Myocyte (in vitro differentiated cells): ENCODE measurements at regions not wholly inside any gene's neighbourhood (a gene's known extent, or its start where the extent isn't known, plus 50 kb on each side); places are given as distances from the start of the nearest gene placed in this dataset.
A peak's percentile ranks its signal among the peaks of the same experiment; 100 is the strongest.
"Not testable (repeated sequence)": the region's sequence is repeated elsewhere in the genome, so short reads cannot be mapped to it uniquely, and the experiment has no call there.

Source experiments
- DNase-seq: peaks from one replicate; pipeline ENCODE4 v3.0.0-alpha.2; 2012; ENCODE audit warnings: low read depth

DNA sequence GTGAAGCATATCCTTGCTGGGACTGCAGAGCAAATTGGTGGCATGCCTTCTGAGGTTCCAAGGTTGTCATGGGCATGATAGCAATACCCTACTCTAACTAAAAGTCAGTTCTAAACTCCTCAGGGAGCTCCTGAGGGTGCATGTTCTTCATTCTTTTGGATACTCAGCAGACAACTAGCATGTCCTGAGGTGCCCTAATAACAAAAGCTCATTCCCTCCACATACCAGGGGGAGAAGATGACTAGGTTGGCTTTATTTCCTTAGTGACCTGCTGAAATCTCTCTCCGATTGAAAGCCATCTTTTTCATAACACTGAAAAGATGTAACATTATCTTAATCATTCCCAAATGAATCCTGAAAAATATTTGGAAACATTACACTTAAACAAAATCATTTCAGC lies 188.7 kb upstream of the IGF1 start:
- no peak for DNase-seq

DNA sequence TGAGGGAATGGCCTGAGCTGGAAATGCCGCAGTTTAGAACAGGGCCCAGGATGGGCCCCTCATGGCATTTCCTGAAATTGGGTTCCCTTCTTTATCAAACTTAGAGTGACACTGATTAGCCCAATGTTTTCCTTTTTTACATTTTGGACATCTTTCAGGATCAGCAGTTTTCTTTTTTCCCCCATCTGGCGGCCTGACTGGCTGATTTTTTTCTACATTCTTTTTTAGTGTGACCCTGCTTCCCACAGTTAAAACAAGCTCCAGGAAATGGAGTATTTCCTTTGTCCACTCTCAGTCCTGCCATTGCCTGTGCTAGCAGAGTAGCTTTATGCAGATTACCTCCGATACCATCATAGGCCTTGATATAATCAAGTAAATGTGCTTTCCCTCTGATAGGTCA lies 185.8 kb upstream of the IGF1 start:
- DNase-seq: not testable (repeated sequence)

DNA sequence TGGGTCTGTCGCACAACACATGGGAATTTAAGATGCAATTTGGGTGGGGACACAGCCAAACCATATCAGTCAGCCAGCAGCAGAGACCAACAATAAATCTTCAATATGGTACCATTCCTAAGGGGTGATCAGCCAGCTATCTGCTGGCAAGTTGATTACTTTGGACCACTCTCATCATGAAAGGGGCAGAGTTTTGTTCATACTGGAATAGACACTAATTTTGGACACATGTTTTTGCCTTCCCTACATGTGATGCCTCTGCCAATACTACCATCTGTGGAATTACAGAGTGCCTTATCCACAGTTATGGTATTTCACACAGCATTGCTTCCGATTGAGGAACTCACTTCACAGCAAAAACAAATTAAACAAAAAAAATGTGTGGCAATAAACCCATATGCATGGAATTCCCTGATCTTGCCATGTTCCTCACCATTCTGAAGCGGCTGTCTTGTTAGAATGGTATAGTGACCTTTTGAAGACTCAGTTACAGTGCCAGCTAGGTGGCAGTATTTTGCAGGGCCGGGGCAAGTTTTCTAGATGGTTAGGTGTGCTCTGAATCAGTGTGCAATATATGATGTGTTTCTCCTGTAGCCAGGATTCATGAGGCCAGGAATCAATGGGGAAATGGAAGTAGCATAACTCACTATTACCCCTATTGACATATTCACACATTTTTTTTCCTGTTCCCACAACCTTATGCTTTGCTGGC lies 179.0 kb upstream of the IGF1 start:
- DNase-seq: no peak

DNA sequence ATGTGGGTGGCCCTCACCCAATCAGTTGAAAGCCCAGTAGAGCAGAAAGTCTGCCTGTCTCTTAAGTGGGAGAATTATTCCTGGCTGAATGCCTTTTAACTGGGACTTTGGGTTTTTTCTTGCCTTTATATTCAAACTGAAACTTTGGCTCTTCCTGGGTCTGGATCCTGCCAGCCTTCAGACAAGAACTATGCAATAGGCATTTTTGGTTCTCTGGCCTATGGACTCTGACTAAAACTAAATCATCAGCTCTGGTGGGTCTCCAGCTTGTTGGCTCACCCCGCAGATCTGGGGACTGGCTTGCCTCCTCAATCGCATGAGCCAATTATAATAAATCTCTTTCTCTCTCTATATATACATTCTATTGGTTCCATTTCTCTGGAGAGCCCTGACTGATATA lies 173.0 kb upstream of the IGF1 start:
- no peak for DNase-seq

DNA sequence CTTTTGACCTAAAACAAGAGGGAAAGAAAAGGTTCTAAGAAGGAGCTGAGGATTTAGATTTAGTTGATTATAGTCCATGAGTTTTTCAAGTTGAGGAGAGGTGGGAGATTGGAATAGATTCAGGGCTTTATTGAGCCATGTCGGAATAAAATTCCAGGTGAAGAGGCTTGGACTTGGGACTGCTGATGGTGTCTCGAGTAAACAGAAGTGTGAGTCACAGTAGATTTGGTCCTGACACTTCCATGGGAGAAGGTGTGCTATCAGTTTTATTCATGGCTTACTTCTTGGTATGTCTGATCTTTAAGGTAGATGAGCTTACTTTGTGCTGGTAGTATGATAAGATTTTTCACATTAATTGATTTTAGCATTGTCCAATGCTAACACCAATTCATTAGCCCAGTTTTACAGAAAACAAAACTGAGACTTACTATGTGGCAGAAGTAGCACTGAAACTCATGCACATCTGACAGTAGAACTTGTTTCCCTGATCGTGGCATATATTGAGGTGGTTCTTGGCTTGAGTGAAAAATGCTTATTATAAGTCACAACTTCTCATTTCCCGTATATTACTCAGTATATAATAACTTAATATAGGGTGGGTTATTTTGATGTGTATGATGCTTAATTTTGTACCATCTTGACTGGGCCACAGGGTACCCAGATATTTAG lies 172.4 kb upstream of the IGF1 start:
- no peak for DNase-seq

DNA sequence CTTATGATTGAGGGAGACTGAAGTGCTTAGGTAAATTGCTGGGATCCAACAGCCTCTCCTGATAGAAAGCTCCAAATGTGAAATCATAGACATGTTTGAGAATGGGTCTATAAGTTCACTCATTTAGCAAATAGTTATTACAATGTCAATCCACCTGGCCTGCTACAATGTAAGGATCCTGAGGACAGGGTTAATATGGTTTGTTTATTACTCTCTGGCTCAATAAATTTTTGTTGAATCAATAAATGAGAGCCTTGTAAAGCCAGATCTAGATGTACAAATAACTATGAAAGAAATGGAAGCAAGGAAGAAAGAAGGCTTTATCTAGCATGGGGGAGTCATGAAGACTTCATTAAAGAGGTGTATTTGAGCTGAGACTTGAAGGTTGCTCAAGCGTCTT lies 165.6 kb upstream of the IGF1 start:
- DNase-seq: no peak

DNA sequence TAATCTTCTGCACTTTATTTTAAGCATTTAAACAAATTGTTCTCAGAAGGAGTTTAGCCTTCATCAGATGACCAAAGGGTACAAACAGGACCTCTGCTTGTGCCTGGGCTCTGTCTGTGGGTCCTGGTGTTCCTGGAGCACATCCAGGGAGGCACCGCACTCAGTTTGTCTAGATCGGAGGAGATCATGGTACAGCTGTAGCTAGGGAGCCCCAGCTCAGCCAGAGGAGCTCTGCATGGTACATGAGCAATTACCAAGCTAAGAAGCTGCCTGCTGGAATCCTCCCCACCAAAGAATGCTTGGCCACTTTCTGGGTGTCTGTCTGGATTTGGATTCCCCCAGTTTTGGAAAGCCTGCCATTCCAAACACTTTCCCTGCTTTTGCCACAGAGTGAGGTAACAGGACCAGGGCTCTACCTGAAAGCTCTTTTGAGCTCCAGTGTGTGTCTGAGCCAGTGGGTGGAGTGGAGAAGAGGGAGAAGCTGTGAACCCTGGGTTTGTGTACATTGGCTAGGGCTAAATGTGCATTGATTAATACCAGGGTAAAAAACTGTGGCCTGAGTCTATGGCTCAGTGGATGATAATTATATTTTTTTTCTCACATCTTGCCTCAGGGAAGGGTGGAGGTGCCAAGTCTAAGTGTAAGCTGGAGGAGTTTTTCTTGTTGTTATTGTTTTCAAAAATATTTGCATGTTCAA lies 163.7 kb upstream of the IGF1 start:
- DNase-seq: no peak

DNA sequence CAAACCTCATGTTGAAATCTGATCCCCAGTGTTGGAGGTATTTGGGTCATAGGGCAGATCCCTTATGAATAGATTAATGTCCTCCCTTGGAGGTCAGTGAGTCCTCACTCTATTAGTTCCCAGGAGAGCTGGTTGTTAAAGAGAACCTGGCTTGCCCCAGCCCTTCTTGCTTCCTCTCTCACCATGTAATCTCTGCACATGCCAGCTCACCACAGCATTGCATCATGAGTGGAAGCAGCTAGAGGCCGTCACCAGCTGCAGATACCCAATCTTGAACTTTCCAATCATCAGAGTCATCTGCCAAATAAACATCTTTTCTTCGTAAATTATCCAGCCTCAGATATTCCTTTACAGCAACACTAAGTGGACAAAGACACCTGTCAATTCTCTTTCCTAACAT lies 161.8 kb upstream of the IGF1 start:
- peak; percentile 31 for DNase-seq

DNA sequence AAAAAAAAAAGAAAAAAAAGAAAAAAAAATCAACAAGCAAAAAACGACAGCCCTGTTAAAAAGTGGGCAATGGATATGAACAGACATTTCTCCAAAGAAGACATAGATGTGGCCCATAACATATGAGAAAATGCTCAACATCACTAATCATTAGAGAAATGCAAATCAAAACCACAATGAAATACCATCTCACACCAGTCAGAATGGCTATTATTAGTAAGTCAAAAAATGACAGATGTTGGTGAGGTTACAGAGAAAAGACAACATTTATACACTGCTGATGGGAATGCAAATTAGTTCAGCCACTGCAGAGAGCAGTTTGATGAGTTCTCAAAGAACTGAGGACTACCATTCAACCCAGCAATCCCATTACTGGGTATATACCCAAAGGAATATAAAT lies 160.3 kb upstream of the IGF1 start:
- peak; percentile 11 for DNase-seq

DNA sequence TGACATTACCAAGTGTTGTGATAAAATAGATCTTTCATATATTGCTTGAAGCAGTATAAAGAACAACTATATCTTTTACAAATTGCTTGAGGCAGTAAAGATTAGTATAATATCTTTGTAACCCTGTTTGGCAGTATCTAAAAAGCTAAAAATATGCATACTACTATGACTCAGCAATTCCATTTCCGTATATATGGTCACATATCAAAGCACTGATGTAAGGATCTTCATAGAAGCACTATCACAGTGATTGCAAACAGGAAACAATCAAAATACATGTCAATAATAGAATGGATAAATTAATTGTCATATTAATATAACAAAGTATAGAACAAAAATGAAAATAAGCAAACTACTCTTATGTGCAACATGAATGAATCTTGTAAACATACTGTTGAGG lies 158.4 kb upstream of the IGF1 start:
- no peak for DNase-seq

DNA sequence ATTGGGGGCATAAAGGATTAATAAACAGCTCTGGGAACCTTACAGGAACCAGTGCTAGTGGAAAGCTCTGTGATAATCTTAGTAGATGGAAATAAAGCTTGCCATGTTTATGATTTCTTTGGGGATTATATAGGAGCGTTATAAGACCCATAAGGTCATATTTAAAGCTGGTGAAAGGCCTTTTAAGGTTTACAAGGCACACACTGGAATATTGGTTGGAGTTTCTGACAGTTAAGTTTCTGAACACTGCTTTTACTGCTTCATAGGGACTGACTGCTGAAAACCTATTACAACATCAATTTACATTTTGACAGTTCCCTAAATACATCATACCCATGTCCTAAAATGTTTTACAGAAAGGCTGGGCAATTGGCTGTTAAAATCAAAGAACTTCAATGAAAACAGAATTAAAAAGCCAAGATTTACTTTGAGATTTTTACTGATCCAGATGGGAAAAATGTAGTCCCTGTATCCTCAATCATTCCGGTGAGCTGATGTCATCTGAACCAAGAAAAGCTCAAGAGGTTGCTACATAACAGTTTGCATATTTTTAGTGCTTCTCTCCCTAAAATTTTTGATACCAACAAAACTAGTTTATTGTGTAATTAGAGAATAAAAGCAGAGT lies 153.7 kb upstream of the IGF1 start:
- peak; percentile 58 for DNase-seq

DNA sequence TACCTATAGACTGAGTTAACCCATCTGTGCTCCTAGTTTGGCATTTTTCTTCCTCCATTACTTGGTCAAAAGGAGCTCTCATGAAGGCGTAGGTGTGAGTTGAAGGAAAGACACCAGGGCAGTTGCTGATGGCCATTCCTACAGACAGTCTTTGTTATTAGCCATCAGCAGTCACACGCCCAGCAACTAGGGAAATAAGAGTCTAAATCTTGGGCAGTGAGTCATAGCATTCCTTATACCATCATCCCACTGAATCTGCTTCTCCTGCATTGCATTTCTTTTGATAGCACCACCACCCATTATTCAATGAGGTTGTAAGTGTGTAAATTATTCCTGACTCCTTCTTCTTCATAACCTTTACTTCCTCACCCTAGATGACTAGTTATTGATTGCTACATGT lies 150.9 kb upstream of the IGF1 start:
- peak; percentile 81 for DNase-seq

DNA sequence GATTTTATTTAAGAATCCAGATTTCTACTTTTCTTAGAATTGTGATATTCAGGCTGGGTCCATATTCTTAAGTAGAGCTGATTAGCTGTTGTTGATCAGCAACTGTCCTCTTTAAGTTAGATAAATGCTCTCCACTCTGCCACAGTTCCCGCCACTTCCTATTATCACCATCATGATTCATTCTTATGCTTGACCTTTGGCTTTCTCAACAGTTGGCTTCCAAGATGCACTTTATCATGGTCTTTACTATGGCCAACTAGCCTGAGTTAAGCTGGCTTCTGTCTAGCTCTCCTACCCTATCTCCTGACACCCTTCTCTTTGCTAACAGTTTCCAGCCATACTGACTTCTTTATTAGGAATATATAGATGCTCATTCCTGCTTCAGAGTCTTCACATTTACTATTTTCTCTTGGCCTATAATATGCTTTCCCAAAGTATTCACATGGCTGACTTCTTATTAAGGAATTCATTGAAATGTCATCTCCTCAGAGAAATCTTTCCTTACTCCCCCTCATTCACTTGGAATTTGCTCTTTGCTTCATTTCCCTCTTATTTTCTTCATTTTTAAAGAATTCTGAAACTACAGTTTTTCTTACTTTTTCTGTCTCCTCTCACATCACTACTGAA lies 149.0 kb upstream of the IGF1 start:
- DNase-seq: no peak

DNA sequence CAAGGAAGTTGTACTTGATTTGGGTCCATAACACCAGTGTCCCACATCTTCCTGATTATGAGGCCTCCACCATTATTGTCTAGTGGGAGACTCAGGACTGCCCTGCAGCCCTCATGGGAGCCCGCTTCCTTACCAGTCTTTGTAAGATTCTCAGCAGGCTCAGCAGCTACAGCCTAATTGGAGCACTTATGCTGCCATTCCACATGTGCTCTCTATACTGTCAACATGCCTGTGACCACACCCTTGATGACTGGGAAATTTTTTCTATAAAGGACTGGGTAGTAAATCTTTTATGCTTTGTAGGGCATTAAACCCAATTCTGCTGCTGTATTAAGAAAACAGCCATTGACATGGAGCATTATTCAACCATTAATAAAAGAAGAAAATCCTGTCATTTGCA lies 145.5 kb upstream of the IGF1 start:
- DNase-seq: no peak

DNA sequence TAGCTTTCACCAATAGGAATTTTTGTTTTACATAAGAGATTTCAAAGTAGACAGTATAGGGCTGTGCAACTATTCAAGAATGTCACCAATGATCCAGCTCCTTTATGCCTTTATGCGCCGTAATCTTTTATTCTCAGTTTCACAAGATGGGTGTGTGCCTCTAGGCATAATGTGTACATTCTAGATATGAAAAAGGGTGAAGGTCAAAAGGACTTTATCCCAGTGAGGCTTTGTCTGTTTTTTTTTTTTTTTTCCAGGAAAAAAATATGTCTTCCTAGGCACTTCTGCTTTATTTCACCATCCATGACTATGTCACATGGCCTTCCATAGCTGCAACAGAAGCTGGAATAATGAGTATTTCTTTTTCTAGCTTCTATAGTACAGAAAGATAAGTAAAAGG lies 142.3 kb upstream of the IGF1 start:
- no peak for DNase-seq

DNA sequence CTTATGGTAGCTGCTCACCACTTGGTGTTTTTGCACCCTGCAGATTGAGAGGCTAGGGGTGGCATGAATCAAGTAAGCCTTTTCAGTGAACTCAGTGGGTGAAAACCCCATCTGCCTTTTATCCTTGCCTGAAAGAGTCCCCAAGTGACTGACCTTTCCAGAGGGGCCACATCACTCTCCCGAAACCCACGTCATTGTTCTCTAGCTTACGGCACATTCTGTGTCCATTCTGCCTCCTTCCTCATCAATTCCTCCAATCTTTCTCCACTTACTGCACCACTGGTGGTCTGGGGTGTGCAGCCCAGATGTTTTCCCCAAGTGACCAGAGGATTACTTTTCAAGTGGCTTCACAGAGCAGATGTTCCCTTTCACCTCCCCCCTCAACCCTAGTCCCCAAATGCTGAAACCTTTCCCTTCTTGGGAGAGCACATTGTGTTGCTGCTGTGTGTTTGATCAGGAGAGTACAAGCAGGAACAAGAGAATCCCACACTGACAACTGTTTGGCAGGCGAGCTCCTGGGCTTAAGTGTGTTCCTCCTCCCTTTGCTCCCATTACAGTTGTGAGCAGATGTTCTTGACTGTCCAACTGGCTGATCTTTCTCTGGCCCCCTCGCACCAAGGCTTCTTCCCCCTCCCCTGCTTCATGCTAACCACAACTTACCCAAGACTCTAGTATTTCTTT lies 138.0 kb upstream of the IGF1 start:
- no peak for DNase-seq

DNA sequence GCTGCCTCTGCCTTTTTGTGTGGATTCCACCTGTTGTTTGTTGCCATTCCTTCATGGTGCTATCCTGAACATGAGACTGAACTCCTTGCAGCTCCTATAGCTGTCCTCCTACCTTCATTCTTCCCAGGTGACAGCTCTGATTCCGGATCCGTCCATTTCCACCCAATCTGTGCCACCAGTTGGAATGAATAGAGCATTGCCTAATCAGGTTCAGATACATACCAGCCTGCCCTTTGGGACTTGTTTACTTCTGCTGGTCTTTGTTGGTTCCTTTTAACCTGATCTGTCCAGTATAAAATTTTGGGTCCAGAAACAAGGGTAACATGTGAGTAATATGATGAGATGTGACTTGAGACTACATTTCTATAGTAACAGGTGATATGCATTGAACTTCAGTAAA lies 136.3 kb upstream of the IGF1 start:
- no peak for DNase-seq

DNA sequence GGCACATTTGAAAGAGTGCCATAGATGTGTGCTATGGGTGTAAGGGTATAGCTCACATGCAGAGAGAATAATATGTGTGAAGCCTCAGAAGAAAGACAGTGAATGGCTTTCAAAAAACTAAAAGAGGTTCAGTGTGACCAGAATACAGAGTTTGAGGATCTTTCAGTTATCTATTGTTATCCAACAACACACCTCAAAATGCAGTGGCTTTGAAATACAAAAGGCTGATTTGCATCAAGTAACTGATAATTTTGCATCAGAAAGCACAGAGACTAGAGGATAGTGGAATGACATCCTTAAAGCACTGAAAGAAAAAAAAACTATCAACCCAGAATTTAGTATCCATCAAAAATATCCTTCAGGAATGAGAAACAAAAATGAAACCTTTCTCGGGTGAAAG lies 131.6 kb upstream of the IGF1 start:
- no peak for DNase-seq

DNA sequence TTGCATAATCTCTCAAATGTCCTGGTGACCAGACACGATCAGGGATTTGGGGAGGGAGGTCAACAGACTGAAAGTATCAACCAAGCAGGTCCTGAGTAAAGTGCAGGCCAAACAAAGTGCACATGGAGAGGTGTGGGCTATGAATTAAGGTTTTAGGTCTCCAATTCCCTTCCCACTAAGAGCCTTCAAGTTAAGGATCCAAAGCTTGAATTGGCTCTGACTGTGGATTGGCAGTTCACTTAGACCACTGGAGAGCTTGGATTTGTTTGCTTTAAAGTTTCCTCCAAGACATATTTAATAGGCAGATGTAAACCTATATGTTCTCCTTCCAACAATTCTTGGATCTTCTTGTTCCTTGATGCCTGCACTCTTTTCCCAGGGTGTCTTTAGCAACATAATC lies 129.6 kb upstream of the IGF1 start:
- DNase-seq: no peak

DNA sequence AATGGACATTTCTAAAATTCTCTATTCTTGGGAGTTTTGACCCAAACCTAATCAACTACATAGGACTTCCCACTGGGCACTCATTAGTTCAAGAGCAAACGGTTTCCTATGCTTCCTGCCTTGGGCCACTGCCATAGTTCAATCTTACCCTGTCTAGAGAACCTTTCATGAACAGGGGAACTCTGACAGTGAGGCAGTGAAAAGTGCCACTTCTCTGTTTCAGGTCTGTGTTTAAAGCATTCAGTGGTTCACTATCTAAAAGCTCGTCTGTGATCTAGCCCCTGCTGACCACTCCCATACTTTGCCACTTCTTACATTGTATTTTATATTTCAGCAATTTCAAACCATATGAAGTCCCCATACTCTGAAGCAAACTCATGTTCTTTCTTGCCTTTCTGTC lies 122.7 kb upstream of the IGF1 start:
- DNase-seq: no peak

DNA sequence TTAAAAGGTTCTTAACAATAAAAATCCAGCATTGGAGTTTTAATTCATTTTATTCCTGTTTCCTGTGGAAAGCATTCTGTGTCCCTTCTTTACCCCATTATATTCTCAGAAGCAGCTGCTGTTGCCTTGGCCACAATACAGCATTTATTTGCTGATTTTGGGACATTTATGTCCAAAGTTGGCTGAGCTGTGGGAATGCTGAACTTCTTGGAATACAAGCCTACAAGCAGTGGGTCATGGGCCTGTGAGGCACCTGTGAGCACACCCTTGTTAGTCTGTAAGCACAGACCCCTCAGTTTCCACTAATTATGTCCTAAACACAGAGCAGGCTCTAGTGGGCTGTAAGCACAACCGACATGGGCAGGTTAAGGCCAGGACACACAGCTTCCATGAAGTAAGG lies 122.2 kb upstream of the IGF1 start:
- DNase-seq: peak; percentile 4
